ENCODE measurements at regions not wholly inside any gene's neighbourhood (a gene's known extent, or its start where the extent isn't known, plus 50 kb on each side); places are given as distances from the start of the nearest gene placed in this dataset.

- Histone ChIP-seq H3K4me3 (no peak overlapping the region), H3K27me3 (no peaks in the 10 kb centered on the region), H3K9me3 (no peaks in the 10 kb centered on the region), H3K4me1 (no peaks in the 10 kb centered on the region), H3K27ac (no peak overlapping the region), H3K36me3 (no peaks in the 10 kb centered on the region)
- DNase-seq, result no peak
- WGBS, 2 donors, result 69 to 75% methylated on average over 1 of the region's 1 CpG
- TF ChIP-seq POLR2A (IDR thresholded peaks at IDR 0.05) (no peak), CTCF (IDR thresholded peaks at IDR 0.05) (no peak)
- intact Hi-C loops (cut with DNase I), result no loop called here
Measured at GRCh38 chr3:116977441-116977840, 267.9 kb downstream of the TUSC7 start.

GRCh38 chr3:116980099-116980498 lies 270.5 kb downstream of the TUSC7 start:
- no peak overlapping the region for H3K4me3 ChIP-seq
- 52 to 53% methylated on average over 3 of the region's 3 CpGs for WGBS, 2 donors
- H3K4me1 ChIP-seq, result no peaks in the 10 kb centered on the region
- no peaks in the 10 kb centered on the region for H3K9me3 ChIP-seq
- no peaks in the 10 kb centered on the region for H3K27me3 ChIP-seq
- H3K36me3 ChIP-seq, result no peaks in the 10 kb centered on the region
- TF ChIP-seq CTCF (IDR thresholded peaks at IDR 0.05), result no peak
- no peak for TF ChIP-seq POLR2A (IDR thresholded peaks at IDR 0.05)
- intact Hi-C loops (cut with DNase I), result no loop called here
- H3K27ac ChIP-seq, result no peak overlapping the region
- no peak for DNase-seq

GRCh38 chr3:116981089-116981488 lies 271.5 kb downstream of the TUSC7 start:
- WGBS, 2 donors, result 84 to 88% methylated on average over 5 of the region's 5 CpGs
- Histone ChIP-seq H3K36me3 (no peaks in the 10 kb centered on the region), H3K4me3 (no peak overlapping the region), H3K27ac (no peak overlapping the region), H3K4me1 (no peaks in the 10 kb centered on the region), H3K9me3 (no peaks in the 10 kb centered on the region), H3K27me3 (no peaks in the 10 kb centered on the region)
- DNase-seq, result no peak
- intact Hi-C loops (cut with DNase I), result no loop called here
- TF ChIP-seq CTCF (IDR thresholded peaks at IDR 0.05), result no peak
- TF ChIP-seq POLR2A (IDR thresholded peaks at IDR 0.05), result no peak

- no peak for TF ChIP-seq POLR2A (IDR thresholded peaks at IDR 0.05)
- TF ChIP-seq CTCF (IDR thresholded peaks at IDR 0.05), result no peak
Measured at GRCh38 chr3:116984301-116984700, 274.7 kb downstream of the TUSC7 start.

GRCh38 chr3:116994351-116994879 lies 284.8 kb downstream of the TUSC7 start:
- Histone ChIP-seq H3K9me3 (no peaks in the 10 kb centered on the region), H3K4me3 (no peak overlapping the region), H3K27ac (no peak overlapping the region), H3K27me3 (no peaks in the 10 kb centered on the region), H3K36me3 (no peaks in the 10 kb centered on the region), H3K4me1 (no peaks in the 10 kb centered on the region)
- WGBS, 2 donors, result 46 to 70% methylated on average over 3 of the region's 3 CpGs
- intact Hi-C loops (cut with DNase I), result no loop called here
- TF ChIP-seq POLR2A (IDR thresholded peaks at IDR 0.05) (no peak), CTCF (IDR thresholded peaks at IDR 0.05) (no peak)
- no peak for DNase-seq

More at GRCh38 chr3:116984301-116984700, 274.7 kb downstream of the TUSC7 start:
- Histone ChIP-seq H3K27me3 (no peaks in the 10 kb centered on the region), H3K27ac (no peak overlapping the region), H3K4me1 (no peaks in the 10 kb centered on the region), H3K36me3 (no peaks in the 10 kb centered on the region), H3K4me3 (no peak overlapping the region), H3K9me3 (no peaks in the 10 kb centered on the region)
- DNase-seq, result no peak
- intact Hi-C loops (cut with DNase I), result no loop called here
